Type B pancreatic cell (in vitro differentiated cells): ENCODE measurements at regions not wholly inside any gene's neighbourhood (a gene's known extent, or its start where the extent isn't known, plus 50 kb on each side); places are given as distances from the start of the nearest gene placed in this dataset.

Experiments
- DNase-seq: peaks from one replicate; pipeline ENCODE4 v3.0.0; 2021; ENCODE audit warnings: mixed read lengths; ENCODE audit not compliant: unreplicated experiment; ENCODE audit errors: extremely low spot score
- H3K27ac Mint-ChIP-seq: 2 replicates; pipeline ENCODE4 v1.8.0; 2021; ENCODE audit warnings: mild to moderate bottlenecking, mixed read lengths
- H3K27me3 Mint-ChIP-seq: 2 replicates; pipeline ENCODE4 v1.8.0; 2021; ENCODE audit warnings: mixed read lengths
- H3K36me3 Mint-ChIP-seq: 2 replicates; pipeline ENCODE4 v1.8.0; 2021; ENCODE audit warnings: mixed read lengths
- H3K4me1 Mint-ChIP-seq: one replicate; pipeline ENCODE4 v1.8.0; 2021; ENCODE audit warnings: mixed read lengths; ENCODE audit not compliant: unreplicated experiment
- H3K4me3 Mint-ChIP-seq: 2 replicates; pipeline ENCODE4 v1.8.0; 2021; ENCODE audit warnings: mild to moderate bottlenecking, mixed read lengths
- H3K9me3 Mint-ChIP-seq: 2 replicates; pipeline ENCODE4 v1.8.0; 2021; ENCODE audit warnings: mixed read lengths
- TF ChIP-seq, protein P1 (sequence below): fragments of 200-600 bp; sonication (generic); conservative IDR thresholded peaks from 2 replicates; pipeline ENCODE4 v1.5.0; 2021; ENCODE audit warnings: antibody characterized with exemption, mild to moderate bottlenecking

DNA sequence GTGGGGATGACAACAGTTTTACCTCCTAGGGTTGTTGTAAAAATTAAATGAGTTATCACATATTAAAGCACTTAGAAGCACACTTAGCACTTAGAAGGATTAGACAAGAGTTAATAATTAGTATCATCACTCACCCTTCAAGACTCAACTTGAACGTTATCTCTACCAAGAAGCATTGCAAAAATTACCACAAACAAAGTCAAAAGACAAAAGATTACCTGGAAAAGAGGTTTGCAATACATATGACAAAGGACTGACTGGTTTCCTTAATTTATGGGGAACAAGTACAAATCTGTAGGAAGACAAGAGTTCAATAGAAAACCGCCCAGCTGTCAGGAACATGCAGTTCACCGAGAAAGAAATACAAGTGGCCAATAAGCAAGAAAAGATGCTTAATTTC is 93.3 kb upstream of the ATP1A1 start:
- no peaks in the 10 kb centered on the region for H3K36me3 Mint-ChIP-seq
- H3K4me1 Mint-ChIP-seq = no peaks in the 10 kb centered on the region
- TF ChIP-seq, protein P1, sequence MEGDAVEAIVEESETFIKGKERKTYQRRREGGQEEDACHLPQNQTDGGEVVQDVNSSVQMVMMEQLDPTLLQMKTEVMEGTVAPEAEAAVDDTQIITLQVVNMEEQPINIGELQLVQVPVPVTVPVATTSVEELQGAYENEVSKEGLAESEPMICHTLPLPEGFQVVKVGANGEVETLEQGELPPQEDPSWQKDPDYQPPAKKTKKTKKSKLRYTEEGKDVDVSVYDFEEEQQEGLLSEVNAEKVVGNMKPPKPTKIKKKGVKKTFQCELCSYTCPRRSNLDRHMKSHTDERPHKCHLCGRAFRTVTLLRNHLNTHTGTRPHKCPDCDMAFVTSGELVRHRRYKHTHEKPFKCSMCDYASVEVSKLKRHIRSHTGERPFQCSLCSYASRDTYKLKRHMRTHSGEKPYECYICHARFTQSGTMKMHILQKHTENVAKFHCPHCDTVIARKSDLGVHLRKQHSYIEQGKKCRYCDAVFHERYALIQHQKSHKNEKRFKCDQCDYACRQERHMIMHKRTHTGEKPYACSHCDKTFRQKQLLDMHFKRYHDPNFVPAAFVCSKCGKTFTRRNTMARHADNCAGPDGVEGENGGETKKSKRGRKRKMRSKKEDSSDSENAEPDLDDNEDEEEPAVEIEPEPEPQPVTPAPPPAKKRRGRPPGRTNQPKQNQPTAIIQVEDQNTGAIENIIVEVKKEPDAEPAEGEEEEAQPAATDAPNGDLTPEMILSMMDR = no peak
- no peaks in the 10 kb centered on the region for H3K27me3 Mint-ChIP-seq
- H3K9me3 Mint-ChIP-seq = no peaks in the 10 kb centered on the region
- DNase-seq = no peak
- H3K4me3 Mint-ChIP-seq = no peak overlapping the region
- H3K27ac Mint-ChIP-seq = no peak overlapping the region

GRCh38 chr1:116284819-116285390 is 88.1 kb upstream of the ATP1A1 start:
- TF ChIP-seq, protein P1 = no peak
- Mint-ChIP-seq H3K27ac (no peak overlapping the region), H3K4me3 (no peak overlapping the region), H3K4me1 (peaks cover 12% of the 10 kb centered on the region), H3K27me3 (no peaks in the 10 kb centered on the region), H3K9me3 (no peaks in the 10 kb centered on the region), H3K36me3 (no peaks in the 10 kb centered on the region)
- no peak for DNase-seq

- H3K4me3 Mint-ChIP-seq = no peak overlapping the region
These were observed 86.5 kb upstream of the ATP1A1 start for GRCh38 chr1:116286541-116286971.

GRCh38 chr1:116287341-116288200 is 85.5 kb upstream of the ATP1A1 start:
- TF ChIP-seq, protein P1 = no peak
- H3K27me3 Mint-ChIP-seq = no peaks in the 10 kb centered on the region
- no peak overlapping the region for H3K4me3 Mint-ChIP-seq
- H3K36me3 Mint-ChIP-seq = no peaks in the 10 kb centered on the region
- H3K27ac Mint-ChIP-seq = no peak overlapping the region
- H3K9me3 Mint-ChIP-seq = no peaks in the 10 kb centered on the region
- H3K4me1 Mint-ChIP-seq = peaks cover 12% of the 10 kb centered on the region
- DNase-seq = no peak

More at GRCh38 chr1:116286541-116286971, 86.5 kb upstream of the ATP1A1 start:
- Mint-ChIP-seq H3K27me3 (no peaks in the 10 kb centered on the region), H3K27ac (no peak overlapping the region), H3K36me3 (no peaks in the 10 kb centered on the region), H3K9me3 (no peaks in the 10 kb centered on the region), H3K4me1 (peaks cover 12% of the 10 kb centered on the region)
- no peak for DNase-seq
- TF ChIP-seq, protein P1 = no peak

DNA sequence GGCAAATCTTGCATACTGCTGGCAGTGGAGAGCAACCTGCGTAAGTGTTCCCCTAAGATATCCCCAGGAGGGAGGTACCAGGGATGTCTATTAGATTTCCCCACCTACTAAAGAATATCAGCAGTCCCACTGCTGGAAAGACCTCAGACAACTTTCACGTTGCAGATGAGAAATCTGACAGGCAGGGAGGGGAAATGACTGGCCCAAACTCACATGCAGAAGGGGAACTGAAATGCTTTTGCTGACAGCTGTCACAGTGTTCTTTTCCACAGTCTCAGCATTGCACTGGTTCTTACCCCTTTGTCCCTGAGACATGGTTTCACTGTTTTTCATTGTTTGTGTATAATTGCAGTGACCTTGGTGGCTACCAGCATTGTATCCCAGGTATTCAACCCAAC is 84.8 kb upstream of the ATP1A1 start:
- H3K4me1 Mint-ChIP-seq = peaks cover 12% of the 10 kb centered on the region
- no peaks in the 10 kb centered on the region for H3K36me3 Mint-ChIP-seq

More for the DNA sequence above, 84.8 kb upstream of the ATP1A1 start:
- no peak for DNase-seq
- Mint-ChIP-seq H3K27me3 (no peaks in the 10 kb centered on the region), H3K9me3 (no peaks in the 10 kb centered on the region), H3K27ac (no peak overlapping the region), H3K4me3 (no peak overlapping the region)
- TF ChIP-seq, protein P1 = no peak
